Left lobe of liver (tissue), 2 donors: ENCODE measurements at regions not wholly inside any gene's neighbourhood (a gene's known extent, or its start where the extent isn't known, plus 50 kb on each side); places are given as distances from the start of the nearest gene placed in this dataset.
"Not testable (repeated sequence)": the region's sequence is repeated elsewhere in the genome, so short reads cannot be mapped to it uniquely, and the experiment has no call there.

Experiments
- ATAC-seq: fragments of 200-7000 bp; cut with Tn5 transposase; one replicate; pipeline ENCODE4 v1.9.1; 2020; ENCODE audit warnings: mild to moderate bottlenecking, moderate library complexity
- DNase-seq: peaks from one replicate; pipeline ENCODE4 v3.0.0-alpha.2; 2020; ENCODE audit warnings: low spot score
- donor health status: DM: no; HTN: no; CAD: no; lungs with moderate emphysema.
- donor health status: DM: no; HTN: yes; CAD: no.

DNA sequence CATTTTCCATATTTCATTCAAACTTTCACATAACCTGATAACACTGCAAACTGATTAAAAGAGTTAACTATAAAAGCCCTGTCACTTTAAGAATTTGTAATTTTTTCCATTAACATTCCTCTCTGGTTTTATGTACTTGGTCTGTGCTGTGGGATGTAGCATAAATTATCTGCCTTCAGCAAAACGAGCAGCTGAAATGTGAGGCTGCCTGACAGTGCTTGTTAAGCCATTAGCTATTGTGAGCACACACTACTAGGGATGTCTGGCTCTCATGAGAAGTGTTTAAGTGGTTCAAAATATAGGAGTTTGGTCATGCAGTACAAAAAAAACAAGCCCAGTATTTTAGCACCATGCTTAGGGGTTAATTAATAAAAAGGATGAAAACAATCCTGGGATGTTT lies 63.0 kb downstream of the HOXA1 start:
- ATAC-seq: no peak
- no peak for DNase-seq

DNA sequence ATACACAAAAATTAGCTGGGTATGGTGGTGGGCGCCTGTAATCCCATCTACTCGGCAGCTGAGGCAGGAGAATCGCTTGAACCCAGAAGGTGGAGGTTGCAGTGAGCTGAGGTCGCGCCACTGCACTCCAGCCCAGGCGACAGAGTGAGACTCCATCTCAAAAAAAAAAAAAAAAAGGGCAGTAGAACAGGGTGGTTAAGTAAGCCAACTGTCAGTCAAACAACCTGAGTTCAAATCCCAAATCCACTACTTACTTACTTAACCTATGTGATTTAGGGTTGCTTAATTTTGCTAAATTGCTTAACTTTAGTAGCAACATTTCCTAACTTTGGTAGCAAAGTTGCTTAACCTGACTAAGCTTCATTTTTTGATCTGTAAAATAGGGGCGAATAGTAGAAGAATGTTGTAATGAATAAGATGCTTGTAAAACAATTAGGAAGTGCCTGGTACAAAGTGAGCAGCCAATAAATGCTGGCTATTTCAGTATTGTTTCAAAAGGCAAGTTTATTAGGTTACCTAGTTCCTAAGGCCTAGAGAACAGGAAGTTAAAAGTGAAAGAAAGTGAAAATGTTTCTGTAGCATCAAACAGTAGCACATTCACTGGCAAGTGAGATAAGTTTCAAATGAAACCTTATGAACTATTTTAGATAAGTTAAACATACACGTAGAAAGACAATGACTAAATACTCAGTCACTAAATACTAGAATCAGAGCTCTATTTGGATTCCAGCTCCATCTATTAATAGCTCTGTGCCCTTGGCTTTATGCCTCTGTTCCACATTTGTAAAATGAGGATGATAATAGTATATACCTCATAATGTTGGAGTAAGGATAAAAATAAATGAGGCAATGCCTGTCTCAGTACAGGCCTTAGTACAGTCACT lies 64.3 kb downstream of the HOXA1 start:
- DNase-seq (no peak), ATAC-seq (no peak)

DNA sequence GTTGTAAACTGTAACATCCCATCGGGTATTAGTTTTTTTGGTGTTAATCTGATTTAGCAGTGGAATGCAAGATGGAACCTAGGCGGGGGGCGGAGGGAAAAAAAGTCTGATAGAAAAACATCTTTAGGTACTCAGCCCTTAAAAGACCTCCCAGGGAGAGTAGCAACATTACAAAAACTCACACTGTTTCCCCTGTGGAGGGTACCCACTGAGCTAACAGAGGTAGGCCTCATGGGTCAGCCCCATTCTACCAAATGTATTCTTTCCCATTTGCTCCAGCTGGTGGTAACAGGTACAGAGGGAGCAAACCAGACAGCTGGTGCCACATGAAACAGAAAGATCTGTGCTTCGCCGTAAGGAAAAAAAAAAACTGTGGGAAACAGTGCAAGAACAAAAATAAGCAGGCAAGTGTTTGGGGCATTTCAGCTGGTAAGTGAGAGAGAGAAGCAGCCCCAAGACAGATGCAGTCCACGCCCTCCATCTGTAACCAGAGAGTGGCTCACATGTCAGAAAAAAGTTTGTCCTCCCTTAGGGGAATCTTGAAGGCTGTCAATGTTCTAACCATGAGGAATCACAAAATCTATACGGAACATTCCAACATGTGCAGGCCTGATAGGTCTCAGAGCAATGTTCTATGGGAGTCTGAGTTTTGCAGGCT lies 65.3 kb downstream of the HOXA1 start:
- ATAC-seq (no peak), DNase-seq (no peak)

DNA sequence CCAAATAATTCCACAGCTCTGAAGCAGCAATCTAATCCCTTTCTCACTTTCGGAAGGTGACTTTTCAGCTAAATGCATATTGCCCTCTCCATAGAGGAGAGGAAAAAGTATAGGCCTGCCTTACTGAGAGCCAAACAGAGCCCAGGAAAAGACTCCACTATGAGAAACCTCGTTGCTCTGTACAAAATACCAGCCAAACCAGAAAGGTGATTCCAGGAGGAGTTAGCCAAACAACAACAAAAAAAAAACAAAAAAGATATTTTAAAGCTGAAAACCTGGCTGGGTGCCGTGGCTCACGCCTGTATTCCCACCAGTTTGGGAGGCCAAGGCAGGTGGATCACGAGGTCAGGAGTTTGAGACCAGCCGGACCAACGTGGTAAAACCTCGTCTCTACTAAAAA lies 70.5 kb downstream of the HOXA1 start:
- DNase-seq (no peak), ATAC-seq (no peak)

DNA sequence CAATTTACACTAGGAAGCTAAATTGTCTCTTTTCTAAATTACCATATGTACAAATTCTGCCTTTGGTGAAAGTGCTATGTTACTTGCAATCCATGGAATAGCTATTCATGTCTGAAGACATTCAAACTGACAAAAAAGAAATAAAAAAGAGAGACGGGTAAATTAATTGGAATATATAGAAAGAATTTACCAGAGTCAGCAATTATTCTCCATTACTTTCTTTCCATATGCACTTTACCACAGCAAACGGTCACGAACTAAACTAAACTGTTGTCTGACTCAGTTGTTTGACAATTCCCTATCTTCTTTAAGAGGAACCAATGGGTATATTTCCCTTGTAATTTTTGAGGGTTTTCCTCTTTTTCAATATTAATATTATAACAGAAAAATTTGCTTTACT lies 85.7 kb downstream of the HOXA1 start:
- DNase-seq: no peak
- ATAC-seq: no peak

DNA sequence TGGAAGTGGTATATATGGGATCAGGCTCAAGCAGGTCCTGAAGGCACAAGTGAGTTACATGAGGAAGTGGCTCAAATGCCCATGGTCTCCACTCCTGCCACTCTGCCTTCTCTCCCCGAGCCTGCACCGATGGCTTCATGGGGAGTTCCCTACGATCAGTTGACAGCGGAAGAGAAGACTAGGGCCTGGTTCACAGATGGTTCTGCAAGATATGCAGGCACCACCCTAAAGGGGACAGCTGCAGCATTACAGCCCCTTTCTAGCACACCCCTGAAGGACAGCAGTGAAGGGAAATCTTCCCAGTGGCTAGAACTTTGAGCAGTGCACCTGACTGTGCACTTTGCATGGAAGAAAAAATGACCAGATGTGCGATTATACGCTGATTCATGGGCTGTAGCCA lies 95.3 kb downstream of the HOXA1 start:
- ATAC-seq: no peak
- DNase-seq: no peak

DNA sequence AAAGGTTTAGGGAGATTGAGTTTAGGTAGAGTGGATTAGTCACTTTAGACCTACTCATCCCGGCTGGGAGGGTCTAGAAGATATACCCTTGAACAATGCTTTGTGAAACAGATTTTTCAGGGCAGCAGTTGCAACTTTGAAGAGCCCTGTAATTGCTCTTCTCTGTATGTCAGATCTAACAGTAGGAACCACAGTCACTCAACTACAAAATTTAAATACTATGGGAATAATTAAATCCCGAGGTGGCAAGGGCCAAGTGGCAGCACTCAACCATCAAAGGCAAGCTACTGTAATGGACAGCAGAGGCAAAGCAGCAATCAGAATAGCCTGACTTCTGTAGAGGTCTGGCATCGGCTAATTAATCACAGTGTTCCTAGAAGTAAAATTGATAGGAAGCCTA lies 97.5 kb downstream of the HOXA1 start:
- DNase-seq, ATAC-seq: not testable (repeated sequence)

DNA sequence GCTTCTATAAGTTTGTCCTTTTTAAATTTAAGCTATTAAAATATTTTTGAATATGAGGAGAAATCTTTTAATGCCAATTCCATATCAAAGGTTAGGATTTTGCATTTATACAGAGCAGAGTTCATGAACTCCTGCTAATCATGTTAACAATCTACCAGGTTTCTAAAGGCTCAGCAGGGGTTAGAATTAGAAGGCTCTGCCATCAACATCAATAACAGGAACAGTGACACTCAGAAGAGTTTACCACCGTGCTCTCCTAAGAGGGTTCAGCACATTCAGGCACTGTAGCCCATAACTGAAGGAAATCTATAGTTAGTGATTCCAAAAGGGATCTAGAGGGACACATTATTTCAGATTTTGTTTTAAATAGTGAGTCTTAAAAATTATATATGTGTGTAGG lies 100.1 kb downstream of the HOXA1 start:
- no peak for ATAC-seq
- no peak for DNase-seq

DNA sequence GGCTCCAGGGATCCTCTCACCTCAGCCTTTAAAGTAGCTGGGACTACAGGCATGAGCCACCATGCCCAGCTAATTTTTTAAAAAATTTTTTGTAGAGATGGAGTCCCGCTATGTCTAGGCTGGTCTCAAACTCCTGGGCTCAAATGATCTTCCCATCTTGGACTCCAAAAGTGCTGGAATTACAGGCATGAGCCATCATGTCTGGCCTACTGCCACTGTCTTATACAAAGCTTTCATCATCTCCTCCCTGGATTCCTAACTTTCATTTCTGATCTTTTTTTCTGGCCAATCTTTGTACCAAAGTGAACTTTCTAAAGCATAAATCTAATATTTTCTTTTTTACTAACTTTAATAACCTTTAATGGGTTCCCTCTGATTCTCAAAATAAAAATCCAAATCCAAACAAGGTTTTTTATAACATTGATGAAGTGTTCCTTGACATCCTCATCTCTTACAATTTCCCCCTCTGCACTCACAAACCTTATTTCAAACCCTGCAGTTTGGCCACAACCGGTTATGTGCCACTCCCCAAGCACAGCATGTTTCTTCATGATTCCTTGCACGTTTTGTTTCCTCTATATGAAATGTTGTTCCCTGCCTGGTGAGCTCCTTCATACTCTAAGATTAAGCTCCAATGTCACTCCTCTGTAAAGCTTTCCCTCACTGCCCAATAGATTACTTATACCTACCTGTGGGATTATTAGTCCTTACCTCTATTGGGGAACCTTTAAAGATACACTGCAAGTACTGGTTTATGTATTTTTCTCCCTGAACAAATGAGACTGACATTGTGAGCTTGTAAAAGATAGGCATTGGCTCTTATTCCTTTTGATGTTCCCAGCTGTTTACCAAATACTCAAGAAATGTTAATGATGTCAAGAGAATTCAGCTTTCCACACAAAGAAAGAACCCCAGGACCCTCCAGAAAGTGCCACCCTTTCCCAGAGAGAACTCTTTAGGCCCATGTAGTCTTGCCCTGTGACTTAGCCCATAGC lies 101.7 kb downstream of the HOXA1 start:
- DNase-seq: no peak
- no peak for ATAC-seq

DNA sequence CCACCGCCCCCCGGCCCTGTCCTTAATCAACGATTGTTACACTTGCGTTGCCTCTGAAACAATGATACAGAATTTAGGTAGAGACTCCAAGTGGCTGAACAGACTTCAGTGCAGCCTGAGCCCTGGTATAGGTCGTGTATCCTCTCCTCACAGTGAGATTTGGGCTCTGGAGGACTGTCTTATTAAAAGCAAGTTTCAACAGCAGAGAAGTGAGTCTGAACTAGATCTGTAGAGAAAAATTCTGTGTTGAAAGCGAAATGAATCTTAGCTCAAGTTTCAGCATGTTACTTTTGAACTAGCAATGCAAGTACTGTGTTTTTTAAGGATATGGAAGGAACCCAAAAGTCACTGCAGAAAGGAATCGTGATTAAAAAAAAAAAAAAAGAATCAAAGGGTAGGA lies 103.1 kb downstream of the HOXA1 start:
- ATAC-seq (no peak), DNase-seq (no peak)

DNA sequence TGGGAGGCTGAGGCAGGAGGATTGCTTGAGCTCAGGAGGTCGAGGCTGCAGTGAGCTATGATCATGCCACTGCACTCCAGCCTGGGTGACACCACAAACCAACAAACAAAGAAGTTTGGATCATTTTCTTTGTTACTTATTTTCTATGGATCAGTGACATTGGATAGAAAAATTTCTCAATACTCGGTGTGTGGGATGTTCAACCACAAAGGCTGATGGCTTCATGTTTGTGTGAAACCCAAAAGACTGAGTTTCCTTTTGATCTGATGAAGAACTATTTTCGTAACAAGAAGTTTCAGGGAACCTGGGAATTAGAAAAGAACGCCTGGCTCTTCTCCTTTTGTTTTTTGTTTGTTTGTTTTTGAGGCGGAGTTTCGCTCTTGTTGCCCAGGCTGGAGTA lies 104.0 kb downstream of the HOXA1 start:
- ATAC-seq: no peak
- no peak for DNase-seq

DNA sequence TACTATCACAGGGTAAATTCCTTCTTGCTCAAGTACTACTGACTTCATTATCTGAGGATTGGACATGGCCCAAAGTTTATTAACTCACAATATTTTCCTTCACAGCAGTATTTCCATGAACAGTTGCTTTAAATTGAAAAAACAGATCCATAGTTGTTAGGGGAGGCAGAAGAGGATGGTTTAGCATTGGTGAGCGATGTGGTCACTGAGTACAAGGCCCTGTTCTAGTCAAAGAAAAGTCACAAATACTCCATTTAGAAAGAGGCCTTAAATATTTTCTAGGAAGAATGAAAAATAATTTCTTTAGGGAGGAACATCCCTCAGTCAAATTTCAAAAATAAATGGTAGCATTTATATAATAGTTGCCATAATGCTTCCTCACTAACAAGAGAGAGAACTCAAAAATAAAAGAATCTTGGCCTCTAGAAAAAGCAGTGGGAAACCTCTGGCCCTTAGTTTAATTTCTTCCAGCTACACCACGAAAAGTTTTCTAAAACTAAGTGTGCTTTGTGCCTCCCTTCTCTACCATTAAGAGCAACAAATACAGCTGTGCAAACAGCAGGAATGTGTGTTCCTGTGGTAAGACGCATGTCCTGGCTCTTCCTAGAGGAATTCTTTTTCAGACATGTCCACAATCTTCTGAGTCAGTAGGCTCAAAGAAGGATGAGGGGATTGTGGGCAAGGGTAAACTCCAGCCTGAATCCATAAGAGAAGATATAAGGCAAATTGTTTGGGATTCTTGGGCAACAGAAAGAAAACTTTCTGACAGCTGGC lies 105.7 kb downstream of the HOXA1 start:
- DNase-seq: no peak
- ATAC-seq: no peak

DNA sequence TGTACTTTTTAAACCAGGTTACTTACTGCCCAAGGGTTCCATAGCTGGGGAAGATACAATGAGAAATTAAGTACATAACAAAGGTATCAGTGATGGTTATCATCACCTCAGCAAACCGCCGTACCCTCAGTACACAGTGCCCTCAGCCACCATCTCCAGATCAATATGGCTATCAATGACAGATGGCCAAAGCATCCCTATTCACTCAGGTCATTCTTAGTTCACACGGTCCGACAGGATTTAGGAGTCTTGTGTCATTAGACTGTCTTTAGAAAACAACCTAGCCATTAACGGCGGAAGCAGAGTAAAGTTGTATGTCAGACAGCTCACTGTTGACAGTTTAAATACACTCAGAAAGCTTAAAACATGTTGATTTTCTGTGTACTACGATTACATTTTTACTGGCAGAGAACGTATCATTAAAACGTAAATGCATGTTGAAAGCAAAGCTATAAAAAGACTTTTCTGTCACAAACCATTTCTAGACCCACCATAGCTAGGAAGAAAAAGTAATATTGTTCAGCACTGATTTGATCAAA lies 106.9 kb downstream of the HOXA1 start:
- ATAC-seq (no peak), DNase-seq (no peak)

DNA sequence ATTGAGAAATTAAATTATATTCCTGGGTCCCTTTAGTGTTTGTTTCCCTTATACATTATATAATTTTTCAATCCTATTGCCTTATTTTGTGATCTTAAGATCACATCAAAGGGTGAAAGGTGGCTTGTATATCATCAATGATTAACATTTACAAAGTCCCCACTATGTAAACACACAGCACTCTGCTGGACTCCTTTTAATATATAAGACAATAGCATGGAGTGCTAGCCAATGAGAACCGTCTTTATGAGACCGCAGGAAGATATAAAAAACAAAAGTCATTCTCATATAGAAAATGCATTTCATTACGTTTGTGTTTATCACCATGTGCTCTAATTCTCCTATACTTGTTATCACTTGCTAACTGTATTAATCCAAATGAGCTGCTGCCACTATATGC lies 108.5 kb downstream of the HOXA1 start:
- DNase-seq (no peak), ATAC-seq (no peak)

DNA sequence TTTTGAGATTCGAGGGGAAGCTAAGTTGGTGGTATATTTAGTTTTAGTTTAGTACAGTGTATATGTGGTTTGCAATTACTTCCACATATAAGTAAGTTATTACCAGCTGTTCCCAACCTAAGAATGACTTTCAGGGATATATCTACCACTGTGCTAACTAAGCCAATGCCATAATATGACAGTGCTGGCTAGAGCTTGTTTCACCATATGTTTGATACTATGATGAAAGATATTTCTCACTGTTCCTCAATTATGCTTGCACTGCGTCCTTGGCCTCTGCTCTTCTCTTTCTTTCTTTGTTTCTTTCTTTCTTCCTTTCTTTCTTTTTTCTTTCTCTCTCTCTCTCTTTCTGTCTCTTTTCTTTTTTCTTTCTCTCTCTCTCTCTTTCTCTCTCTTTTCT lies 113.8 kb upstream of the SKAP2 start:
- ATAC-seq: no peak
- no peak for DNase-seq

DNA sequence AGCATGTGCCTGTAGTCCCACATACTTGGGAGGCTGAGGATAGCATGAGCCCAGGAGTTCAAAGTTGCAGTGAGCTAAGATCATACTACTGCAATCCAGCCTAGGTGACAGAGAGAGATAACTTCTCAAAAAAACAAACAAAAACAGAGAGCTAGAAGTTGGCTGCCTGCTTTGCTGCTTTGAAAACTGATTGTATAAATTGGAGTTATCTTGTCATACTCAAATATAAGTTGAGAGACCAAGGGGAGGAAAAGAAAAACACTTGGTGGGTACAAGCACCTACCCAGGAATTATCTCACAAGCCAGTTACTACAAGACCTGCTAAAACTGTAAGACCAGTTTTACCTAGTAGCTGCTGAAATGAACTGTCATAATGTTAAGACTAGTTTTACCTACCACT lies 112.5 kb upstream of the SKAP2 start:
- ATAC-seq (no peak), DNase-seq (no peak)

DNA sequence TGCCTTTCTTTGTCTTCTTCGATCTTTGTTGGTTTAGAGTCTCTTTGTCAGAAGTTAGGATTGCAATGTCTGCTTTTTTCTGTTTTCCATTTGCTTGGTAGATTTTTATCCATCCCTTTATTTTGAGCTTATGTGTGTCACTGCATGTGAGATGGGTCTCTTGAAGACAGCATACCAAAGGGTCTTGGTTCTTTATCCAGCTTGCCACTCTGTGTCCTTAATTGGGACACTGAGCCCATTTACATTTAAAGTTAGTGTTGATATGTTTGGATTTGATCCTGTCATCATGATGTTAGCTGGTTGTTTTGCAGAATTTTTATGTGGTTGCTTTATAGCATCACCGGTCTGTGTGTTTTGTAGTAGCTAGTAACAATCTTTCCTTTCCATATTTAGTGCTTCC lies 107.5 kb upstream of the SKAP2 start:
- ATAC-seq, DNase-seq: not testable (repeated sequence)

DNA sequence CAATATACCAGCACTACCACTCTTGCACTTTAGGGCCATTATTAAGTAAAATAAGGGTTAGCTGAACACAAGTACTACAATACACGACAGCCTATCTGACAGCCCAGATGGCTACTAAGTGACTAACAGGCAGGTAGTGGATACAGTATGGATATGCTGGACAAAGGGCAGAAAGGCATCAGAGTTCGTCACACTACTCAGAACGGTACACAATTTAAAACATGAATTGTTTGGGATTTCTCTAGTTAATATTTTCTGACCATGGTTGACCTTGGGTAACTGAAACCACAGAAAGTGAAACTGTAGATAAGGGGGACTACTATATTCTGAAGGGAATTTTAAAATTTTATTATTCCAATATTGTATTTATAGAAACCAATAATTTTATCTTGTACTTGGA lies 101.3 kb upstream of the SKAP2 start:
- ATAC-seq: no peak
- no peak for DNase-seq

DNA sequence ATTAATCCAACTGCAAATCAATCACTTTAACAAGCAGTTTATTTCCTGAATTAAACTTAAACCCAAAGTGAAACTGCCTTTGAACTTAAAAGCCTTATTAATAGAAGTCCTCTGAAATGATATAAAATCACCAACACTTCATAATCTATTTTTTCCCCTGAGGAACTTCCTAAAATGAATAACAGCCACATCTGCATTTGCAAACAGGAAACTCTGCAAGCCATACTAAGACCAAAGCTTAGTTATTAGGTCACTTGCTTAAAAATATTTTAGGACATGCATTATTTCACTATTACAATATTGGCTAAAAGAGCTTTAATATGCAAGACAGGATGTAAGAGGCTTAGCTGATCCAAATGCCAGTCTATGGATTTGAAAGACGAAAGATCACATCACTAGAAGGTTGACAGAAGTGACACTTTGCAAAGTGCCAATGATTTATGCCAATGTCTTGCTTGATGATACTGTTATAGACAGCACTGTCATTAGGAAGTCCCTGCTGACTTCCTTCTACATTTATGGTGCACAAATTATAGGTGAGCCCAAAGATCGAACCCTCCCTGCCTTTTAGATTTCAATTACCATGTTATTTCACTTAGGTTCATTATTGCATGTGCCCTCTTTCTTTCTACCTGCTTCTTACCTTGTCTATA lies 99.9 kb upstream of the SKAP2 start:
- DNase-seq: no peak
- no peak for ATAC-seq

DNA sequence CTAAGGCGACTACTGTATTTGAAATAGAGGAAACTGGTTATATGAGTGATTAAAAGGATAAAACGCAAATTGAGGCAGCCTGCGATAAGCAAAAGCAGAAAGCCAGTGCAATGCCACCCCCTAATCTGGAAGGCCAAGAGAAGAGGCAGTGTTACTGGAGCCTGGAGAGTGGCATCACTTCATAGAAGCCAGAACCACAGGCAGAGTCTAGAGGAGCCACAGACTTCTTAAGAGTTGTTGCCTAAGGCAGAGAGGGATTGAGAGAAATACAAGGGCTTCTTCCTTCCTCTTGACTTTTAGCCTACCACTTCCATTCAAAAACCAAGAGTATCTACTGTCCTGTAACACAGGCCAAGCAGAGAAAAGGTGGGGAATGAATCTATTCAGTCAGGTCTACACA lies 94.9 kb upstream of the SKAP2 start:
- DNase-seq (no peak), ATAC-seq (no peak)
